RPMI8226 (cell line): ENCODE measurements at regions not wholly inside any gene's neighbourhood (a gene's known extent, or its start where the extent isn't known, plus 50 kb on each side); places are given as distances from the start of the nearest gene placed in this dataset.
"Not testable (repeated sequence)": the region's sequence is repeated elsewhere in the genome, so short reads cannot be mapped to it uniquely, and the experiment has no call there.

ENCODE experiments used
- DNase-seq: peaks from one replicate; pipeline ENCODE4 v3.0.0-alpha.2; 2015

- no peak for DNase-seq
Observed at GRCh38 chr11:24093375-24093774, 403.5 kb upstream of the LUZP2 start.

GRCh38 chr11:24108609-24109008, 388.2 kb upstream of the LUZP2 start:
- no peak for DNase-seq

- DNase-seq, result no peak
Observed at GRCh38 chr11:24122291-24122690, 374.6 kb upstream of the LUZP2 start.

- no peak for DNase-seq
Observed at GRCh38 chr11:24124876-24125275, 372.0 kb upstream of the LUZP2 start.

GRCh38 chr11:24131698-24132097, 365.2 kb upstream of the LUZP2 start:
- no peak for DNase-seq

- no peak for DNase-seq
Observed at GRCh38 chr11:24132471-24132870, 364.4 kb upstream of the LUZP2 start.

- DNase-seq, result no peak
Observed at GRCh38 chr11:24134879-24135589, 361.8 kb upstream of the LUZP2 start.

- no peak for DNase-seq
Observed at GRCh38 chr11:24142062-24142461, 354.8 kb upstream of the LUZP2 start.

GRCh38 chr11:24145411-24145810, 351.4 kb upstream of the LUZP2 start:
- no peak for DNase-seq

- DNase-seq, result no peak
Observed at GRCh38 chr11:24153337-24153736, 343.5 kb upstream of the LUZP2 start.

GRCh38 chr11:24155792-24156191, 341.1 kb upstream of the LUZP2 start:
- no peak for DNase-seq

GRCh38 chr11:24157316-24157715, 339.5 kb upstream of the LUZP2 start:
- no peak for DNase-seq

- DNase-seq, result no peak
Observed at GRCh38 chr11:24161587-24161986, 335.3 kb upstream of the LUZP2 start.

- DNase-seq, result no peak
Observed at GRCh38 chr11:24163146-24163545, 333.7 kb upstream of the LUZP2 start.

- DNase-seq, result no peak
Observed at GRCh38 chr11:24163841-24164240, 333.0 kb upstream of the LUZP2 start.

- no peak for DNase-seq
Observed at GRCh38 chr11:24171869-24172268, 325.0 kb upstream of the LUZP2 start.

- no peak for DNase-seq
Observed at GRCh38 chr11:24181395-24182047, 315.3 kb upstream of the LUZP2 start.

GRCh38 chr11:24185535-24185934, 311.3 kb upstream of the LUZP2 start:
- not testable (repeated sequence) for DNase-seq

- no peak for DNase-seq
Observed at GRCh38 chr11:24196733-24197132, 300.1 kb upstream of the LUZP2 start.

GRCh38 chr11:24198481-24198880, 298.4 kb upstream of the LUZP2 start:
- no peak for DNase-seq

- DNase-seq, result no peak
Observed at GRCh38 chr11:24199461-24199860, 297.4 kb upstream of the LUZP2 start.

GRCh38 chr11:24206030-24206429, 290.8 kb upstream of the LUZP2 start:
- DNase-seq, result no peak

- DNase-seq, result no peak
Observed at GRCh38 chr11:24206511-24206910, 290.3 kb upstream of the LUZP2 start.

GRCh38 chr11:24216488-24216887, 280.4 kb upstream of the LUZP2 start:
- DNase-seq, result no peak

- DNase-seq, result not testable (repeated sequence)
Observed at GRCh38 chr11:24217319-24217718, 279.5 kb upstream of the LUZP2 start.
